IPS-18c (cell line): ENCODE measurements at regions not wholly inside any gene's neighbourhood (a gene's known extent, or its start where the extent isn't known, plus 50 kb on each side); places are given as distances from the start of the nearest gene placed in this dataset.

ENCODE experiments used
- H3K4me3 ChIP-seq: 2 replicates; pipeline ENCODE4 v1.7.0; 2013; ENCODE audit warnings: low read depth, mild to moderate bottlenecking, low read length, moderate library complexity; ENCODE audit not compliant: insufficient read depth
- H3K9me3 ChIP-seq: one replicate; pipeline ENCODE4 v1.6.1; 2013; ENCODE audit warnings: mild to moderate bottlenecking, low read length, moderate library complexity; ENCODE audit not compliant: control insufficient read depth, insufficient read depth

DNA sequence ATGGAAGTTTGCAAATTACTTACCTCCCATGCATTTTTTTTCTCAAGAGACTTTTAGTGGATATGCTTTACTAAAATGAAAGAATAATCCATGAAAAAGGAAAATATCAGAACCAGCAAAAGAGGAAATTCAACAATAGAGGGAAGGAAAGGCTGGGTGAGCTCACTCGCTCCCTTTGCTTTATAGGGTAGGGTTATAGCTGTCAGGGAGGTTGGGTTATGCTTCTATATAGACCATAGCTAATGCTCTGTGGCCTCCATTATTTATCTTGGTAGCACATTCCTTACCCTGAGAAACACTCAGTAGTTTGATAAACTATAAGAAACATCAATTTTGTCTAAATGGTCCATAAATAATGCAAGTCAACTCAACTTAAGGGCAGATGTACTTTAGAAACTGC, 215.9 kb upstream of the FAR2 start:
- H3K4me3 ChIP-seq = no peak overlapping the region
- H3K9me3 ChIP-seq = no peaks in the 10 kb centered on the region

DNA sequence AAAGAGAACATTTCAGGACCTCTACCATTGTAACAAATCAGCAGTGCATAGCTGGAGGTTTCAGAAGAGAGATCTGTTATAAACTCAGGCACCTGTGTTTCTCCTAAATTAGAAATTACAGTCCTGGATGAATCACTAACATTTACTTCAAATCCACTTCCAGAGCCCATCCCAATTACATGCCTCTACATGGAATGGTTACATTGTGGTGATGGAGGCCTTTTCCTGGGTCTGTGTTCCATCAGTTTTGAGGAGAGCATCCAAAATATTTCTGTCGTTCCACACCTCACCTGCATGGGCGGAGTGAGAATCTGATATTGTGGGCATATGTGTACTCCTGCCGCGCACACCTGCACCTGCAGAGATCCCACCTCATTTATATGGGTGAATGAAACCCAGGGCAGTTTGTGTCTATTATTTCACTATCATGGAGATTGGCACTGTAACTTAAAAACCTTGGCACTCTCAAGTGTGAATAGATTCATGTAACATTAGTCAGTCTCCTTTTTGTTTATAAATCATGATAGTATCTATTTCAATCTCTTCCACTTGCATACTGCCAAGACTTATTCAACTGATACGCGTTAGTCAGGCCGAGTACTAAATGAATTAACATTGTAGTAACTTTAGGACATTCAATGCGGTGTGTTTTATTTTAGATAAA, 215.1 kb upstream of the FAR2 start:
- Histone ChIP-seq H3K4me3 (no peak overlapping the region), H3K9me3 (no peaks in the 10 kb centered on the region)

DNA sequence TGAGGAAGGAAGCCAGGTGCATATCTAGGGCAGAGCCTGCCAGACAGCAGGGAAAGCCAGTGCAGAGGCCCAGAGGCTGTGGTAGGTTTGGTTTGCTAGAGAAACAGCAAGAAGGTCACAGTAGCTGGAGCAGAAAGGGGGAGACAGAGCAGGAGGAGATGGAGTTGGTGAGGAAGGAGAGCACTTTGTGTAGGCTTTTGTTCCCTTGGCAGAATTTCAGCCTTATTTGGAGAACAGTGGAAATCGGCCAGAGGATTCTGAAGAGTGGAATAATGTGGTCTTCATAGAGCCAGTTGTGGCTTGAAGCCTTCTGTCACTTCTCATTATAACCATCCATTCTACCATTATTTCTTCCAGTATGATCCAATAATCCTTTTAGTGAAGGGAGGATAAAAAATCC, 212.9 kb upstream of the FAR2 start:
- Histone ChIP-seq H3K4me3 (no peak overlapping the region), H3K9me3 (no peaks in the 10 kb centered on the region)

DNA sequence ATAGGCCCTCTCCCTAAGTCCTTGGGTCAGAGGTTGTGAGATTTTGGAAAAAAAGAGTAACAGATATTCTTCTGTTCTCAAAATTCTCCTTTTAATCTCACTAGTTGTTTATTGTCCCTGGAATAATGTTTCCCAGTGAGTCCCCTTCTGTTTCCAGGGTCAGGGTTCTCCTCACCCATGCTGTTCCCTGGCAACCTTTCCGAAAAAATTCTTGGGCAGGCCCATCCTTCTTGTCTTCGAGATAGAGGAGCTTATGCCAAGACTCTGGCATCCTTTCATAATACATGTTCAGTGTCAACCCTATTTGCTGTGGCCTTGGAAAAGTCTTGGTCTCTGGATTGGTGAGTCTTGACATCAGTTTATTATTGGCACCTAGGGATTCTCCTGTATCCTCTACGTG, 212.4 kb upstream of the FAR2 start:
- Histone ChIP-seq H3K4me3 (no peak overlapping the region), H3K9me3 (no peaks in the 10 kb centered on the region)

DNA sequence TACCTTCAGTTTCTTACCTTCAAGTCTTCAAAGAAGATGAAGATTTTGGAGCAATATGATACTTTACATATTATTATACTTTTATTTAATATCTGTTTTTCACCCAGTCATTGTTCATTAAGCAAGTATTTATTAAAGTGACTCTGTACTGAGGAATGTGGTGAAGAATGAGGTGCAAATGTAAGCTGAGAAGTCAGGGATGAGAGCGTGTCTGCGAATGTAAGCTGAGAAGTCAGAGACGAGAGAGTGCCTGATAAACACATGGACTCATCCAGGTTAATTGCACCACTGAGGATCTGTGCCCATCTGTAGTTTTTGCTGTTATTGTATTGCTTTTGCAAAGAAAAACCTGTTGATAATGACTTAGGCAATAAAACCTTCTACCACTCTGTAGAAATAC, 211.9 kb upstream of the FAR2 start:
- H3K9me3 ChIP-seq = no peaks in the 10 kb centered on the region

DNA sequence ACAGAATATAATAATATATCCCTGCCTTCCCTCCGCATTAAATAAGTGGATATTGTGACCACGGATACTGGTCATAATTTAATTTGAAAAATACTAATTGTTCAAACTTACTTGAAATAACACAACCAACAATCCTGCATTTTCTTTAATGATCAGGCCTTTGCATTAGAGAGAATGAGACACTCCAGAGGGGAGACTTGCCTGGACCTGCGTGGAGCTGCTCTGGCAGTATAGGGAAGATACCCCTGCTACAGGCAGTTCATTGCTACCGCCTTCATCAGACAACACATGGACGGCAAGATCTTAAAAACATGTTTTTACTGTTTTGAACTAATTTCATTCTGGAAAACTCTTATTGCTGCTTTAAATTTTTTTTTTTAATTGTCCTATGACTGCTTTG, 211.0 kb upstream of the FAR2 start:
- Histone ChIP-seq H3K4me3 (no peak overlapping the region), H3K9me3 (no peaks in the 10 kb centered on the region)

More for the DNA sequence above, 211.9 kb upstream of the FAR2 start:
- no peak overlapping the region for H3K4me3 ChIP-seq

DNA sequence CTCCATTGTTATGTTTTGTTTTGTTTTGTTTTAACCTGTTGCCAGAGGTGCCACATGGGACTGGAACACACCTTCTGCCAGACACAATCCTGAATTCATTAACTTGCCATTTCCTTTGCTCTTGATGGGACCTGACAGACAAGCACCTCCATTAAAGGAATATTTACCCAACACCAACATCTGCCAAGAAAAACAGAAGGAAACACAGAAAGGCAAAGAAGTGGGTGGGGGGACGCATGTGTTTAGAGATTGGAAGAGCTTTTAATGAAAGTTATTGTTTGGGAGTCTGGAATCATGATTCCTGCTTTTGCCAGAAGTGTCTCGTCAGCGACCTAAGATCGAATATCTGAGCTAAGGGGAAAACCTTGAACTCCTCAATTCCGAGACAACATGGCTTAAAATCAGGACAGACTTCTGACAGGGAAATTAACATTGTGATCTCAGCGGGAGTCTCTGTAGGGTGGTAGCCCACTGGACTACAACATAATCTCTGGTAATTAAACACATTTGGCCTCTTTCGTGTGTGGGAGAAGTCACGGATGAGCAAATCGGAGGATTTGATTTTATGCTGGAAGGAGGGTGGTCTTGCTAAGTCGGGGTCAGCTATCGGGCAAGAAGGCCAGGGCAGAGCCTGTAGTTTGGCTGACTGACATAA, 210.4 kb upstream of the FAR2 start:
- Histone ChIP-seq H3K9me3 (no peaks in the 10 kb centered on the region), H3K4me3 (no peak overlapping the region)

DNA sequence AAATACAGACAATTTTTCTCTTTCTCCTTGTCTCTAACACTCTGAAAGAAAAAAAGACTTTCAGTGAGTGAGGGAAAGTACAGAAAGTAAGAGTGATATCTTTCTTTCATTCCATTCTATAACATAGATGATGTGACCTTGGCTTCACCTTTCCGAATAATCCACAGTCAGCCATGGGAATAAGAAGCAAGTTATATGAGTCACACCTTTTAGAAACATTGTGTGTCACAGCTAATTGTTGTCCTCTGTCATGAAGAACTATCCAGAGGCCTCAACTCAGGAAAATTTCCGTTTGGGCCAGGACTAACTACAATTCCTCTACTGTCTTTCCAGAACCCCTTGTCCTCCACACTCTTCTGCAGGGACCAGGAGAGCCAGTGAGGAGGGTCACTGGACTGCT, 209.7 kb upstream of the FAR2 start:
- Histone ChIP-seq H3K4me3 (no peak overlapping the region), H3K9me3 (no peaks in the 10 kb centered on the region)

DNA sequence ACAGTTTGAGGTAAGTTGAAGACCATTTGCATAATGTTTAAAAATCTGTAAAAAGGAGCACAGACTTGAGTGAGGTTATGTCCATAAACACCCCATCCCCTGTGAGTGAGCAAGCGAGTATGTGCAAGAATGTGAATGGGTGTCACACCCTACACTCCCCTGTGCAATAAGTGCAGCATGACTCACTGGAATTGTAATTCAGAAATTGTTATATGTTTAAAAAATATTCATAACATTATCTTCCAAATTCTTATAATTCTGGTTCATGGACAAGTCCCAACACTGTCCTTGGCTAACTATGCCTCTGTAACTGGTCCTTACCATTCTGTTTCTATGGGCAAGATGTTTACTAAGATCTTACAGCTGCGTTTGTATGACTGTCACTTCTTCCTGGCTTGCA, 207.8 kb upstream of the FAR2 start:
- no peak overlapping the region for H3K4me3 ChIP-seq
- H3K9me3 ChIP-seq = no peaks in the 10 kb centered on the region

DNA sequence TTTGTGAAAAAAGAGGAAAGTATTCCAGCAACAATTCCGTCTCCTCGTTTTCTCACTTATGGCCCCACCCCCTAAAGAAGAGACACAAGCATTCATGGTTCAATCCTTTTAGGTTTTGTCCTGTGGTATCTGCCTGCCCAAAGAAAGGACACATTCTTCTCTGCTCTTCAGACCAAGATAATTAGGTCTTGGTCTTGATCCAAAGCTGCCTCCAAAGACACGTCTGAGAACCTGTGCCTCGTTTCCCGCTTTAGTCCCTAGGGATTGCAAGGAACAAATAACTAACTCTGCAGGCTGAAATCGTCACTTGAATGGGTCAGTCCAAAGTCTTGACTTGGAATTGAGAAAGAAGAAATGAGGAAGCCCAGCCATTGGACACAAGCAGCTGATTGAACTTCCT, 202.7 kb upstream of the FAR2 start:
- Histone ChIP-seq H3K4me3 (no peak overlapping the region), H3K9me3 (no peaks in the 10 kb centered on the region)

DNA sequence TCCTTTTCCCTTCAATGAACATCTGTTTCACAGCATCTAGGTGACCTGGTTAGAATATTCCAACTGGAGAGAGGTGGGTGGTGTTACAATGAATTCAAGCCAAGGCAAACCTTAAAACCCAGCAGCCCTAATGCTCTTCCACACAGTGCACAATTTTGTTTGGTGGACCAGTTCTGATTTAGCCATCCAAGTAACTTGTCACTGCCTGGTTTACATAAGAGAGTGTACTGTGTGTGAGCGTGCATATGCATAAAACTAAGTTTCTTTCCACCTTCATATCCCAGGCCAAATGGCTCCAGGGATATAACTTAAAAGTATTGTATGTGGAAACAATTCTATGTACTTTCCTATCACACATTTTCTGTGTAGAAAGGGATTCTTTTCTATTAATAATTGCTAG, 200.4 kb upstream of the FAR2 start:
- Histone ChIP-seq H3K9me3 (no peaks in the 10 kb centered on the region), H3K4me3 (no peak overlapping the region)

DNA sequence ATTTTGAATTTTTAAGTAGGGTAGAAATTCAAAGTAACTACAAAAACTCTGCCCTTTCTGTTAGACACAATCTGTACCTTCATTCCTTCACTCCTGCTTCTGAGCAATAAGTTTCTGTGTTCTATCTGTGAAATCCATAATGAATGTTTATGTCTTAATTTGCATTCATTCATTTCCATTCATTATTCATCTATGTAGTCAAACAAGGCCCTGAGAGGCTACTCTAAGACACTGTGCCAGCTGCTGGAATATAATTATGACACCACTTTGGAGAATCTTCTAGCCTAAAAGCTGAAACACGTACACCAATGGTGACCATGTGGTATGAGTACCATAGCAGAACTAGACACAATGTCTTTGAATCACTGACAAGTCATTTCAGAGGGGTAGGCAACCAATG, 199.9 kb upstream of the FAR2 start:
- H3K4me3 ChIP-seq = no peak overlapping the region
- no peaks in the 10 kb centered on the region for H3K9me3 ChIP-seq

DNA sequence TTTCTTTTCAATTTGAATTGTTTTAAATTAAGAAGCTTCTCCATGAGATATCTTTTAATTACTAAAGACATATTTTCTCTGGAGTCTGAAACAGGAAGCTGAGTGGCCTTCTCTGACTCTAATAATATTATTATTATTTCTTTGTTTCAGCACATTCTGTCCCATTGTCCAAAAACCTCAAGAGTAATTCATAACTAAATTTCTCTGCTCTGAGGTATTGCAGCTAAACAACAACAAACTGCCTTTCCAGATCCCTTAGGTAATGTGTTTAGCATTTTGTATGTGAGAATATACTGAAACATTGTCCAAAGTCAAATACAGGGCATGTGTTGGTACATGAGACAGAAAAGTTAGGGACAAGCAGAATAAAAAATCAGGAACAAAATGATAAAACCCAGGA, 199.0 kb upstream of the FAR2 start:
- H3K4me3 ChIP-seq = no peak overlapping the region
- no peaks in the 10 kb centered on the region for H3K9me3 ChIP-seq

DNA sequence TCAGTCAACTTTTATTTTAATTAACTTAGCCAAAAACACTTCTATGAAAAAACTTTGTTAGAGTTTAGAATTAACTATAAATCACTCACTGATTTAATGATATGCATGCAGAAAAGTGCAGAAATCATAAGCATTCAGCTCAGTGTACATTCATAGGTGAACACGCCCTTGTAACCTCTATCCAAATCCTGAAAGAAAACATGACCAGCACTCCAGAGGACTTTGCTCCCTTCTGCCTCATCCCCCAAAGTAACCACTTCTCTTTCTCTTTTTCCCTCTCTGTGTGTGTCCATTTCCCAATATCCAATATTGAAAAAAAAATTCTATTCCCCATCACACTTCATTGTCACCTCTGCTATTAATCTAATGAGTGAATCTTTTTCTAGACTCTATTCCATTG, 197.1 kb upstream of the FAR2 start:
- no peak overlapping the region for H3K4me3 ChIP-seq

DNA sequence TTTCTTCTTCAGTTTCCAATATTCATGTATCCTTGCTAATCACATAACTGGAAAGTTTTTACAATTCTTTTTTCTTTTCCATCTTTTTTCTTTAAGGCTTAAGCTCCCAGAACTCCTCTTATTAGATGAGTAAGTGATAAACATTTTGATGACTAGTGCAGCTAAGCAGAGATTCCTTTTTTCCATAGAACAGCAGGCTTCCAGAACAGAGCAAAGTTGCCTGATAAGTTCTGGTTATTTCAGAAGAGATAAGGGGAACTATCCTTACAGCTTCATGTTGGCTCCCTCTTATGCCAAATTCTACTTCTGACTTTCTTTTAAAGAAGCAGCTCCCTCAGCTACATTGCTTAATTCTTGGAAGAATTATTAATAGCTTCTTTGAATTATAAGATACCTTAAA, 194.7 kb upstream of the FAR2 start:
- Histone ChIP-seq H3K4me3 (no peak overlapping the region), H3K9me3 (no peaks in the 10 kb centered on the region)

More for the DNA sequence above, 197.1 kb upstream of the FAR2 start:
- no peaks in the 10 kb centered on the region for H3K9me3 ChIP-seq

DNA sequence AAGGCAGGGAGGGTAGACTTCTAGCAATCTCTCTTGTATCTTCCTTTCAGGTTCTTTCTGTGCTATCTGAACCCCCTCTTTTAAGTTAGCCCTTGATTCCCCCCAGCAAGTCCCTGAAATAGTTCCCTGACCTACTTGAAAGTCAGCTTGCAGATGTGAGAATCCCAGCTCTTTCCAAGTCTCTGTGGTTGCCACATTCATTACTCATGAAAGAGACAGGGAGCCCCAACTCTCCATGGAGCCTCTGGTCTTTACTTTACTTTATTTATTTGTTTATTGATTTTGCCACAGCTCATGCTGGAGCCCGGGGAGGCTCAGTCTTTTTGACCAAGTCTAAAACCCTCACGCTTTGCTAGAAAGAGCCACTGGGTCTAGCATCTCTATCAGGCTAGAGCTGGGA, 193.6 kb upstream of the FAR2 start:
- Histone ChIP-seq H3K4me3 (no peak overlapping the region), H3K9me3 (no peaks in the 10 kb centered on the region)

DNA sequence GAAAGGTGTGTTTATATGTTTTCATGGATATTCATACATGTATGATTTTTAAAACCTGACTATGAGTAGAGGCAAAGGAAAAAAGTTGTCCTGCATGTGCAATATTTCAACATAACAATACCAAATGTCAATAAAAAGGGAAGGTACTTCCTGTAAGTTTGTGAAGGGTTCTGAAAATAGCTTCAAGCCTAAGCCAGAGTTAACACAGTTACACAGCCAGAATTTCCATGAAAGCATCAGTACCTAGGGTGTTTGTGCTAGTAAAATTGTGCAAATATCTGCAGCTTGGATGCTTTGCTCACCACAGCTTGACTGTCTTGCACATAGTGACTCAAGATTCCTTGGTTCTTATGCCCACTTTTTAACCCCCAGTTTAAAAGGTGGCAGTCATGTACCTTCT, 193.1 kb upstream of the FAR2 start:
- no peaks in the 10 kb centered on the region for H3K9me3 ChIP-seq
- no peak overlapping the region for H3K4me3 ChIP-seq

DNA sequence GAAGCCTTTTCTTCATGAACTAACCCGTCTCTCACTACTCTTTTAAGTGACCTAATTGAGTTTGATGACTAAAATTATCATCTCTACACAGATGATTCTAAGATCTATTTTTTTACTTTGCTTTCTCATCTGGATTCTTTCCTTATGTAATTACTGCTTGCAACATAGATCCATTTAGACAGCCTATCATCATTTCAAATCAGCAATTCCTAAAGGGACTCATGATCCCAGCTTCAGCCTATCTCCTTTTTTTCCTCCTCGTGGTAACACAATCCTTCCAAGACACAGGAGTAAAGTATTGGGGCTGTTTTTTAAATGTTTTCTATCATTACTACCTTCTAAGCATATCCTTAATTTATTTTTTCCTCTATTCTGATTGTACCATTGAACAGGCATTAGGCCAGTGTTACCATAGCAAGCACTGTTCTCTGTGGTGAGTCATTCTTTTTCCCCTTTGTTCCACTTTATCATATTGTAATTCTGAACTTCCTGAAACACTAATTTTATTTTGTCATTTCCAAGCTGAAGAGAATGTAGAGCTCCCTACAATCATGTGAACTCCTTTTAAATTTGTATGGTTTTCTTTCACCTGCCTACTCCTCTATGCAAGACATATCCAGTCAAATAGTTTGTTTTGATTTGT, 190.4 kb upstream of the FAR2 start:
- Histone ChIP-seq H3K9me3 (no peaks in the 10 kb centered on the region), H3K4me3 (no peak overlapping the region)
